ENCODE measurements at regions not wholly inside any gene's neighbourhood (a gene's known extent, or its start where the extent isn't known, plus 50 kb on each side); places are given as distances from the start of the nearest gene placed in this dataset.

GRCh38 chr2:136211701-136212100 lies 93.8 kb upstream of the CXCR4 start:
- H3K9me3 Mint-ChIP-seq = no peaks in the 10 kb centered on the region
- intact Hi-C loops (cut with micrococcal nuclease) = loop anchor here (2.0 to 5.0 kb wide), 4 partner anchors 15 to 94 kb away; partner anchors contain the start of gene CXCR4
- no peaks in the 10 kb centered on the region for H3K36me3 ChIP-seq (ENCODE audit: control insufficient read depth, insufficient read depth, low read length)
- no peaks in the 10 kb centered on the region for H3K27me3 ChIP-seq (ENCODE audit: control insufficient read depth, insufficient read depth, low read length)
- no peak overlapping the region for H3K4me3 ChIP-seq (ENCODE audit: low read length)
- no peak for DNase-seq
- no peaks in the 10 kb centered on the region for H3K9me3 ChIP-seq (ENCODE audit: control insufficient read depth, insufficient read depth, low read length)
- TF ChIP-seq CTCF (IDR thresholded peaks at IDR 0.05) = no peak
- no peak for ATAC-seq
- H3K27me3 Mint-ChIP-seq (ENCODE audit: low read depth in 2 of 2) = peaks cover 3 to 8% of the 10 kb centered on the region in 2 donors
- no peak overlapping the region for H3K4me3 Mint-ChIP-seq
- peak overlapping the region; percentile 58 for H3K27ac ChIP-seq (ENCODE audit: low read length)
- H3K4me1 ChIP-seq (ENCODE audit: control insufficient read depth, insufficient read depth, low read length) = peaks cover 48% of the 10 kb centered on the region
- H3K4me1 Mint-ChIP-seq = peaks cover 31 to 40% of the 10 kb centered on the region in 2 donors
- H3K36me3 Mint-ChIP-seq = no peaks in the 10 kb centered on the region
- peak overlapping the region; percentile 83 for H3K27ac Mint-ChIP-seq

- peak overlapping the region in 1 of 2 donors; percentile 1 for H3K27ac Mint-ChIP-seq
- H3K27ac ChIP-seq (ENCODE audit: low read length) = no peak overlapping the region
- ATAC-seq = no peak
- no peak for DNase-seq
- H3K9me3 Mint-ChIP-seq = no peaks in the 10 kb centered on the region
- peaks cover 31 to 36% of the 10 kb centered on the region in 2 donors for H3K4me1 Mint-ChIP-seq
- H3K9me3 ChIP-seq (ENCODE audit: control insufficient read depth, insufficient read depth, low read length) = no peaks in the 10 kb centered on the region
- peaks cover 48% of the 10 kb centered on the region for H3K4me1 ChIP-seq (ENCODE audit: control insufficient read depth, insufficient read depth, low read length)
- no peaks in the 10 kb centered on the region for H3K27me3 ChIP-seq (ENCODE audit: control insufficient read depth, insufficient read depth, low read length)
- H3K4me3 ChIP-seq (ENCODE audit: low read length) = no peak overlapping the region
- TF ChIP-seq CTCF (IDR thresholded peaks at IDR 0.05) = no peak
- H3K36me3 Mint-ChIP-seq = no peaks in the 10 kb centered on the region
- H3K36me3 ChIP-seq (ENCODE audit: control insufficient read depth, insufficient read depth, low read length) = no peaks in the 10 kb centered on the region
- intact Hi-C loops (cut with micrococcal nuclease) = loop anchor here (5.0 kb wide), 2 partner anchors 74 to 94 kb away; partner anchors contain the start of gene CXCR4
- peaks cover 3 to 8% of the 10 kb centered on the region in 2 donors for H3K27me3 Mint-ChIP-seq (ENCODE audit: low read depth in 2 of 2)
- no peak overlapping the region for H3K4me3 Mint-ChIP-seq
These were observed 92.9 kb upstream of the CXCR4 start for GRCh38 chr2:136210822-136211221.

- H3K4me3 Mint-ChIP-seq = no peak overlapping the region
- no peak overlapping the region for H3K4me3 ChIP-seq (ENCODE audit: low read length)
- H3K4me1 ChIP-seq (ENCODE audit: control insufficient read depth, insufficient read depth, low read length) = peaks cover 48% of the 10 kb centered on the region
- DNase-seq = no peak
- no peaks in the 10 kb centered on the region for H3K9me3 ChIP-seq (ENCODE audit: control insufficient read depth, insufficient read depth, low read length)
- no peaks in the 10 kb centered on the region for H3K36me3 Mint-ChIP-seq
- H3K27me3 ChIP-seq (ENCODE audit: control insufficient read depth, insufficient read depth, low read length) = no peaks in the 10 kb centered on the region
- intact Hi-C loops (cut with micrococcal nuclease) = loop anchor here (5.0 kb wide), 2 partner anchors 73 to 93 kb away; partner anchors contain the start of gene CXCR4
- whole genome bisulfite sequencing (ENCODE audit: insufficient coverage) = 35% methylated on average over 2 of the region's 2 CpGs
- no peaks in the 10 kb centered on the region for H3K9me3 Mint-ChIP-seq
- H3K27ac Mint-ChIP-seq = peak overlapping the region in 1 of 2 donors; percentile 1
- TF ChIP-seq CTCF (IDR thresholded peaks at IDR 0.05) = no peak
- H3K27me3 Mint-ChIP-seq (ENCODE audit: low read depth in 2 of 2) = peaks cover 5 to 8% of the 10 kb centered on the region in 2 donors
- peaks cover 31 to 36% of the 10 kb centered on the region in 2 donors for H3K4me1 Mint-ChIP-seq
- H3K36me3 ChIP-seq (ENCODE audit: control insufficient read depth, insufficient read depth, low read length) = no peaks in the 10 kb centered on the region
- ATAC-seq = no peak
- no peak overlapping the region for H3K27ac ChIP-seq (ENCODE audit: low read length)
These were observed 92.5 kb upstream of the CXCR4 start for GRCh38 chr2:136210455-136210805.
